Mucosa of rectum (tissue), 2 donors: ENCODE measurements at regions not wholly inside any gene's neighbourhood (a gene's known extent, or its start where the extent isn't known, plus 50 kb on each side); places are given as distances from the start of the nearest gene placed in this dataset.
"Not testable (repeated sequence)": the region's sequence is repeated elsewhere in the genome, so short reads cannot be mapped to it uniquely, and the experiment has no call there.

ENCODE experiments used
- H3K27ac ChIP-seq, 2 donors: one replicate each; pipeline ENCODE4 v1.7.0; 2013; ENCODE audit warnings: inconsistent platforms in 2 of 2, low read depth in 2 of 2, low read length in 2 of 2
- H3K27me3 ChIP-seq, 2 donors: one replicate each; pipeline ENCODE4 v1.7.0; 2013; ENCODE audit warnings: low read length in 2 of 2; ENCODE audit not compliant: control insufficient read depth in 2 of 2, insufficient read depth in 2 of 2
- H3K36me3 ChIP-seq, 2 donors: one replicate each; pipeline ENCODE4 v1.7.0; 2013; ENCODE audit warnings: low read length in 2 of 2; ENCODE audit not compliant: control insufficient read depth in 2 of 2, insufficient read depth in 2 of 2
- H3K4me1 ChIP-seq, 2 donors: one replicate each; pipeline ENCODE4 v1.7.0; 2013; ENCODE audit warnings: low read length in 2 of 2, mild to moderate bottlenecking in 1 of 2; ENCODE audit not compliant: control insufficient read depth in 2 of 2, insufficient read depth in 2 of 2
- H3K4me3 ChIP-seq, 2 donors: one replicate each; pipeline ENCODE4 v1.7.0; 2013; ENCODE audit warnings: low read length in 2 of 2
- H3K9ac ChIP-seq, 2 donors: one replicate each; pipeline ENCODE4 v1.7.0; 2013; ENCODE audit warnings: low read length in 2 of 2, low read depth in 1 of 2, mild to moderate bottlenecking in 1 of 2
- H3K9me3 ChIP-seq, 2 donors: one replicate each; pipeline ENCODE4 v1.7.0; 2013; ENCODE audit warnings: low read length in 2 of 2; ENCODE audit not compliant: control insufficient read depth in 2 of 2
- donor health status: healthy.
- donor health status: Normal muscosa, but diverticular disease.

DNA sequence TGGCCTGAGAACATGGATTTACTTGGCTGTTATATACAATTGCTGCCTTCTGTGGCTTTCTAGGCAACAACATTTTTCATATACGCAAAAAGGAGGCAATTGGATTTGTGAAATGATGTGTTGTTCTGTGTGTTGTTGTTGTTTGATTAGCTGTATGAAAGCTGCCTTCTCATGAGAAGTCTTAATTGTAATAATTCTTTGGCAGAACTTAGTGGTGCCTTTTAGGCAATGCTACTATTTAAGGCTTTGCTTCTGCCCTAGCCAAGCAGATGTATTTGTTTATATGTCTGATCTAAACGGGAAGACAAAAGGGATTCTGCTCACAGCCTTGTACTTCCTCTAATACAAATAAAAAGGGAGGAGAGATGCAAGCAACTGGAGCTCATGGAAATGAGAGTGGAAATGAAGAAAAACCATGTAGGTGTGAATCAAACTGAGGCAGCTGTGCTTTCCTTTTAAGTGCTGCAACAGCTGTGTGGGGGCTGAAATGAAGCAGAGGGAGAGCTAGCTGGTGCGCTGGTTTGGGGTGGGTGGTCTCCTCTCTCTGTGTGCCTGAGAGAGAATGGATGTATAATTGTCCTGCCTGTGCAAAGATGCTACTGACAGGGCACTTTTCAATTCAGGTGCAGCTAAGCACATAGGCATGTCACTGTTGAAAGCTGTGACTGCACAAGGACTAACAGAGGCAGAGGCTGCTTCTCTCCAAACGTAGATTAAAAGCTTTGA is 386.9 kb upstream of the MAN1A1 start:
- H3K9ac ChIP-seq: no peak overlapping the region
- H3K27me3 ChIP-seq: no peaks in the 10 kb centered on the region
- H3K4me3 ChIP-seq: no peak overlapping the region

GRCh38 chr6:119735530-119735929 is 386.0 kb upstream of the MAN1A1 start:
- Histone ChIP-seq H3K9me3 (no peaks in the 10 kb centered on the region), H3K36me3 (no peaks in the 10 kb centered on the region), H3K27me3 (no peaks in the 10 kb centered on the region), H3K4me3 (no peak overlapping the region), H3K27ac (no peak overlapping the region), H3K4me1 (no peaks in the 10 kb centered on the region), H3K9ac (no peak overlapping the region)

More for the DNA sequence above, 386.9 kb upstream of the MAN1A1 start:
- H3K4me1 ChIP-seq: no peaks in the 10 kb centered on the region
- H3K36me3 ChIP-seq: no peaks in the 10 kb centered on the region
- no peaks in the 10 kb centered on the region for H3K9me3 ChIP-seq
- no peak overlapping the region for H3K27ac ChIP-seq

DNA sequence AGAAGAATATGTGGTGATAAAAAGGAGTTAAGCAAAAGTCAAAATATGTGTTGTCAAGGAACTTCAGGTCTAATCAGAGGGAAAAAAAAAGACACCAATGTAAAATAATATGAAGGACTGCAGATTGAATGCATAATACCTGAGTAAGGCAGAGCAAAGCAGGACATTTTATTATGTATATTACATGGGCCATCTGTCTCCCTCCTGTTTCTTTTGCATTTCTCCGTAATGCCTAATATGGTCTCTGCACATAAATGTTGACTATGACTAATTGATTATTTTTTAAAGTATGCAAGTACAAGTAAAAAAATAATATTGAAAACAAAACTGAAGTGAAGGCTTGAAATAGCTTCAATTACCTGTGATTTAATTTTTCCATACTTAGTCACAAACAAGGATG is 384.7 kb upstream of the MAN1A1 start:
- Histone ChIP-seq H3K36me3 (no peaks in the 10 kb centered on the region), H3K9ac (no peak overlapping the region), H3K27ac (no peak overlapping the region), H3K4me3 (no peak overlapping the region), H3K27me3 (no peaks in the 10 kb centered on the region), H3K9me3 (no peaks in the 10 kb centered on the region), H3K4me1 (no peaks in the 10 kb centered on the region)

DNA sequence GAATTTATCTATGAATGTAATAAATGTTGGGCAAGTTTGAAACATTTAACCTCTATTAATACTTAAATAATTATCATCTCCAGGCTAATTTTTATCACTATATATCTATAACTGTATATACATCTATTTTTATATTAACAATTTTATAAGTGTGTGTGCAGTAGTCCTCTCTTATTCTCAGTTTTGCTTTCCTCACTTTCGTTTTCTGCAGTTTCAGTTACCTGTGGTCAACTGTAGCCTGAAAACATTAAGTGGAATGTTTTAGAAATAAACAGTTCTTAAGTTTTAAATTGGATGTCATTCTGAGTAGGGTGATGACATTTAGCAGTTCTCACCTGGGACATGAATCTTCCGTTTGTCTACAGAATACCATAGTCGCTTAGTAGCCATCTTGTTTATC is 379.4 kb upstream of the MAN1A1 start:
- Histone ChIP-seq H3K27me3 (no peaks in the 10 kb centered on the region), H3K9ac (no peak overlapping the region), H3K9me3 (no peaks in the 10 kb centered on the region), H3K36me3 (no peaks in the 10 kb centered on the region), H3K4me1 (no peaks in the 10 kb centered on the region), H3K27ac (no peak overlapping the region), H3K4me3 (no peak overlapping the region)

GRCh38 chr6:119728220-119728750 is 378.7 kb upstream of the MAN1A1 start:
- H3K9me3 ChIP-seq: no peaks in the 10 kb centered on the region
- no peak overlapping the region for H3K9ac ChIP-seq
- H3K4me3 ChIP-seq: no peak overlapping the region
- H3K4me1 ChIP-seq: no peaks in the 10 kb centered on the region
- no peak overlapping the region for H3K27ac ChIP-seq
- no peaks in the 10 kb centered on the region for H3K27me3 ChIP-seq
- no peaks in the 10 kb centered on the region for H3K36me3 ChIP-seq

DNA sequence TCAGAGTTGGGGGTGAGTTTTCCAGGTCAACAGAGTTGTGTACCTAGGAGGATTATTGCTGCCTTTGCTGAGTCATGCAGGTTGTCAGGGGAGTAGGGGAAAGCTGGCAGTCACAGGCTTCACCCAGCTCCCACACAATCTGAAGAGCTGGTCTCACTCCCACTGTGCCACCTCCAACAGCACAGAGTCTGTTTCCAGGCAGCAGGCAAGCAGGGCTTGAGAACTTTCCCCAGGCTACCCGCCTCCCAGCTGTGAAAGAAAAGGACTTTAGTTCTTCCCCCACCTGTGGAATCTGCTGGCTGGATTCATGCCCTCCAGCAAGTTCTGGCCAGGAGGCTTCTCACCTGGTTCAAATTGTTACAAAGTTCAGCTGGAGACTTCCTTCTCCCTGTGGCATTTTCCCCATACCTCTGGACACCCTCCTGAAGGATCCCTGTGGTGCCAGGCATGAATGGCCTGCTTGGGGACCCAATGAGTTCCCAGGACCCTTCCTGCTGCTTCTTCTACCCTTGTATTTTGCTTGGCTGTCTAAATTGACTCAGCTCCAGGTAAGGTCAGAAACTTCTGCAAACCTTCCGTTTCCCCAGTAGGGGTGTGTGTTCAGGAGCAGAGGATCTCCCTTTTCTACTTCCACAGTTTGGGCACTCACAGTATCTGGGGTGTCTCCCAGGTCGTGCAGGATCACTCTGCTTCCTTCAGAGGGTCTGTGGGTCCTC is 378.1 kb upstream of the MAN1A1 start:
- Histone ChIP-seq H3K9me3 (no peaks in the 10 kb centered on the region), H3K27me3 (no peaks in the 10 kb centered on the region), H3K27ac (no peak overlapping the region), H3K4me3 (no peak overlapping the region), H3K4me1 (no peaks in the 10 kb centered on the region), H3K36me3 (no peaks in the 10 kb centered on the region), H3K9ac (no peak overlapping the region)

GRCh38 chr6:119726912-119727311 is 377.4 kb upstream of the MAN1A1 start:
- H3K27me3 ChIP-seq, H3K9ac ChIP-seq, H3K9me3 ChIP-seq, H3K27ac ChIP-seq, H3K4me1 ChIP-seq, H3K36me3 ChIP-seq, H3K4me3 ChIP-seq: not testable (repeated sequence)

DNA sequence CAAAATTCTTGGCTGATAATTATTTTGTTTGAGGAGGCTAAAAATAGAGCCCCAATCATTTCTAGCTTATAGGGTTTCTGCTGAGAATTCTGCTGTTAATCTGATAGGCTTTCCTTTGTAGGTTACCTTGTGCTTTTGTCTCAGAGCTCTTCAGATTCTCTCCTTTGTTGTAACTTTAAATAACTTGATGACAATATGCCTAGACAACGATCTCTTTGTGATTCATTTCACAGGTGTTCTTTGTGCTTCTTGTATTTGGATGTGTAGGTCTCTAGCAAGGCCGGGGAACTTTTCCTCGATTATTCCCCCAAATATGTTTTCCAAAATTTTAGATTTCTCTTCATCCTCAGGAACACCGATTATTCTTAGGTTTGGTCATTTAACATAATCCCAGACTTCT is 376.5 kb upstream of the MAN1A1 start:
- no peaks in the 10 kb centered on the region for H3K36me3 ChIP-seq
- no peak overlapping the region for H3K4me3 ChIP-seq
- no peaks in the 10 kb centered on the region for H3K4me1 ChIP-seq
- no peaks in the 10 kb centered on the region for H3K9me3 ChIP-seq
- H3K27me3 ChIP-seq: no peaks in the 10 kb centered on the region
- no peak overlapping the region for H3K9ac ChIP-seq
- H3K27ac ChIP-seq: no peak overlapping the region

GRCh38 chr6:119720160-119720559 is 370.6 kb upstream of the MAN1A1 start:
- Histone ChIP-seq H3K36me3 (no peaks in the 10 kb centered on the region), H3K27me3 (no peaks in the 10 kb centered on the region), H3K9me3 (no peaks in the 10 kb centered on the region), H3K27ac (no peak overlapping the region), H3K4me3 (no peak overlapping the region), H3K9ac (no peak overlapping the region), H3K4me1 (no peaks in the 10 kb centered on the region)

- H3K4me3 ChIP-seq: no peak overlapping the region
- no peaks in the 10 kb centered on the region for H3K9me3 ChIP-seq
- no peaks in the 10 kb centered on the region for H3K36me3 ChIP-seq
- no peak overlapping the region for H3K27ac ChIP-seq
- no peak overlapping the region for H3K9ac ChIP-seq
- H3K4me1 ChIP-seq: no peaks in the 10 kb centered on the region
- H3K27me3 ChIP-seq: no peaks in the 10 kb centered on the region
Measured at GRCh38 chr6:119717942-119718341, 368.4 kb upstream of the MAN1A1 start.
